Ecto neural progenitor cell (in vitro differentiated cells): ENCODE measurements at regions not wholly inside any gene's neighbourhood (a gene's known extent, or its start where the extent isn't known, plus 50 kb on each side); places are given as distances from the start of the nearest gene placed in this dataset.

ENCODE experiments used
- DNase-seq: peaks from one replicate; pipeline ENCODE4 v3.0.0-alpha.2; 2018; ENCODE audit warnings: low spot score

- no peak for DNase-seq
Observed at GRCh38 chr11:134797411-134798089, 385.5 kb upstream of the B3GAT1 start.

DNA sequence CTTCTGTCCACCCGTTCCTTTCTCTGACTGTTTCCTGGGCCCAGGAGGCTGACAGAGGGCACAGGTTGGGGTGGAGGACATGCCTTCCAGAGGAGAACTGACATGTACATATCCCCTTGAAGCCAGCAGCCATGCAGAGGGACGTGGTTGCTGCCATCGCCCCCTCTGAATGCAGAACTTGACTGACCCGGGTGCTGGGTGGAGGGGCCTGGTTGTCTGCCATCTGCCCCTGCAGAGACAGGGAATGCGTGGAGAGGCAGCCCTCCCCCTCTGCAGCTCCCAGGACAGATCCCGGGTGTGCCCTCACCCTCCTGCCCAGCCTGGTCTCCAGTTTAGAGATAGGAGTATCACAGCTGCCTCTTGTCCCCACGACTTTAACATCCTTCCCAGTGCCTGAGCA is 383.0 kb upstream of the B3GAT1 start:
- no peak for DNase-seq

DNA sequence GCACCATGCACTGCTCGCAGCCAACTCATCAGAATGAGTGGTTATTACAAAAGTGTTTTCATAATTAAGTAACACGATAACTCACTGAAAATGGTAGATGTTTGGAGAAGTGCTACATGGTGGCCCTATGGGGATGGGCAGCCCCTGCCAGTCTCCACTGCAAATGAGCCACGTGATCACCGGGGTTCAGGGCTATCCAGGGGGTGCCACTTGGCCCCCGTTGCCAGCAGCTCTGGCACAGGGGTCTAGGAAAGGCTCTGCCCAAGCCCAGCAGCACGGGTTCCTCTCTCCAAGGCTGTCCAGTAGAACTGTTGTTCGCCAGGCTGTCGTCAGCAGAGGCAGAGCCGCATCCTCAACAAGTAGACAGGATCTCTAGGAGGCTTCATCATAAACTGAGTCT is 382.1 kb upstream of the B3GAT1 start:
- DNase-seq: no peak

DNA sequence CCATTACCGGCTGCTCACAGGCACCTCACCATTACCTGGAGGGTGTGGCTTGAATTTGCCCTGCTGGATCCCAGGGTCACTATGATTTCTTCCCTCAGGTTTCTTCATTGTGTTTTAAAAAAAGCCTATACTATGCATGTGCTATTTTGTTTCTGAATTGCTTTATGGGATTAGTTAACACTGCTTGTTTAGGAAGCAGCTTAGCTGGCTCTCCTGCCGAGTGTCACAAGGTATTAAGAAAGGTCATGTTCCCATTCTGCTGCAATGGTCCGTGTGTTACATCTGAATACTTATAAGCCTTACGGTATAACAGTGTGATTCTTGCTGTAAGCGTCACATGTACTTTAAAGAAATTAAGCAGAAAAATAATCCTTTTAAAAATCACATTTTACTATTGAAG is 380.6 kb upstream of the B3GAT1 start:
- no peak for DNase-seq

GRCh38 chr11:134792044-134792443 is 380.0 kb upstream of the B3GAT1 start:
- no peak for DNase-seq

DNA sequence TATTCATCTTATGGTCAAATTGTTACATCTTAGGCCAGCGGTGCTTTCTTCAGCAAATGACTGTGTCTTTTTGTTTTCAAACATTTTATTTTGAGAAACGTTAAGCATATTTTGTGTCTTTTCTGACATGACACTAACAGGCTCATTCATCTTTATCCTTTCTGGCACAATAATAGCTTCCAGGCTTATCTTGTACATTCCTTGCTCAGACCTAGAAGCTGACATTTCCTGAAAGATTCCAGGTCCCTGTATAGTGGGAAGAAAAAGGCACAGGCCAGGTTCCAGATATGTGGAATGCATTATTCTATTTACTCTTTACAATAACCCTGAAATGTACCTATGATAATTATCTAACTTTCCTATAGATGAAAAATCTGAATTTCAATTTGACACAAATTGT is 379.1 kb upstream of the B3GAT1 start:
- no peak for DNase-seq

DNA sequence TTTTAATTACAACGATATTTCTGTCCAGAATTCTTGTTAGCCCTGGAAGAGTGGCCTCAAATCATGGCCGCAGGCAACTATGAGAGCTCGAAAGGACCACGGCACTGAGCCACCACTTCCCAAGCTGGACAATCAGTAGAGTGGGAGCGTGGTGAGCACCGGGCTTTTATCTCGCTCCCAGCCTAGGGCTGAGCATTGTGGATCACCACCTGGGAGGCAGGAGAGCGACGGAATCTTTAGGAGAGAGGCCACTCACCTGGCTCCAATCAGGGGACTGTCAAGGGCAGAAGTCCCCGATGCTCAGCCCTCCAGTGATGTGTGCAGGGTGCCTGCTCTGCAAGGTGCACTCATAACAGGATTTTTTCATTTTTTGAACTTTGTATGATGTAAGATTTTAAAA is 377.1 kb upstream of the B3GAT1 start:
- DNase-seq: no peak

- DNase-seq: no peak
Observed at GRCh38 chr11:134786636-134787035, 374.6 kb upstream of the B3GAT1 start.

DNA sequence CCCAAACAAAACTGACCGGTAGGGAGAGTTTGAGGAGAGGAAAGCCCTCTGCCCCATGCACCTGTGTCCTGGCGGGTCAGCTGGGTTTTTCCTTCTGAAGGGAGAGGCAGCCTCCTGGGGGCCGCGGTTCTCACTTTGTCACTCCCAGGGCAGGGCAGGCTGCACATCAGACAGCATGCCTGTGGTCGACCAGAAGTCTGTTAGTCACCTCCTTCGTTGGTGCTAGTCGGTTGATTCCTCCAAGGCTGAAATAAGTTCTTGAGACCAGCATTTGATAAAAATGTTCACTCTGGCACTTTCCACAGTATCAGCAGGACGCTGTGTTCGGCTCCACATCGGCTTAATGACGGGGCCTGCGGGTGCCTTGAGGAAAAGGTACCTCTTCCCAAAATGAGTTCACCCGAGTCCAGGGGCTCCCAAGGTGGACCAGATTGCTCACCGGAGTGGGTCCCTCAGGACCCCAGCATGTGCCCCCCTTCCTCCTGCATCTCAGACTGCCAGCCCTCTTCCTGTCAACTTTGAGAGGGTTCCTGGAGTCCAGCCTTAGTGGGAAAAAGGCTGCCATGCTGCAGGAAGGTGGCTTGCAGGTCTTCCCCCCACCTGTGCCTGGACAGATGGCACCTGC is 373.7 kb upstream of the B3GAT1 start:
- no peak for DNase-seq

DNA sequence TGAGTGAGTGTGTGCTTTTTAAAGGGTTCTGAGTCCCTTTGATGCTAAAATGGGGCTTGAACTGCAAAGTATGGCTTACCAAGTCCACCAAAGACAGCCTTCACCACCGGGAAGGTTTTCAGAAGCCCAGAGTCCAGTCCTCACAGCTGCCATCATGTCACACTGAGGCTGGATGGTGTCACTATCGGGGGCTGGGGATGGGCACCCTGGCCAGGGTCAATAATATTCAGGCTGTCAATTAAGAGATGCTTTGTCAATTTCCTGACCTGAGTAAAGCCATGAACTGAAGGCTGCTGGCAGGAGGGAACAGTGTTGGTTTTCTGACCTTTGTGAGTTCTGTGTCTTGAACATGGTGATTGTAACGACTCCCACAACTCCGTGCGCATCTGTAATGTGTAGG is 373.0 kb upstream of the B3GAT1 start:
- no peak for DNase-seq

- no peak for DNase-seq
Observed at GRCh38 chr11:134784568-134784967, 372.5 kb upstream of the B3GAT1 start.

DNA sequence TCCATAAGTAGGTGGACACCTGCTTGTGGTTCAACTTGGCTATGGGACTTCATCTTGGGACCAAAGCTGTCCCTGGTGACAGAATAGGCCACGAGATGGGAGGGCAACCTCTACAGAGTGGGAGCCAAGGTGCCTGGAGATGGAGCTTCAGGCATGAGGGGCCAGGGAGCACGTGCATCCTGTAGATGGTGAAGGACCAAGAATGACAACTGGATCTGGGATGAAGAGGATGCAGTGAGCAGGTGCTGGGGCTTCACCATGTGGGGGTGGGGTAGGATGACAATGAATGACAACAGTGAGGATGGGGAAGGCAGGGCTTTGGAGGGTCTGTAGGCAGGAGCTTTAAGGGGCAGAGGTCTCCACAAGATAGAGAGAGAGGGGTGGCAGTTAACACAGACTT is 372.0 kb upstream of the B3GAT1 start:
- no peak for DNase-seq

- no peak for DNase-seq
Observed at GRCh38 chr11:134783234-134783633, 371.2 kb upstream of the B3GAT1 start.

GRCh38 chr11:134781380-134781866 is 369.4 kb upstream of the B3GAT1 start:
- DNase-seq: no peak

DNA sequence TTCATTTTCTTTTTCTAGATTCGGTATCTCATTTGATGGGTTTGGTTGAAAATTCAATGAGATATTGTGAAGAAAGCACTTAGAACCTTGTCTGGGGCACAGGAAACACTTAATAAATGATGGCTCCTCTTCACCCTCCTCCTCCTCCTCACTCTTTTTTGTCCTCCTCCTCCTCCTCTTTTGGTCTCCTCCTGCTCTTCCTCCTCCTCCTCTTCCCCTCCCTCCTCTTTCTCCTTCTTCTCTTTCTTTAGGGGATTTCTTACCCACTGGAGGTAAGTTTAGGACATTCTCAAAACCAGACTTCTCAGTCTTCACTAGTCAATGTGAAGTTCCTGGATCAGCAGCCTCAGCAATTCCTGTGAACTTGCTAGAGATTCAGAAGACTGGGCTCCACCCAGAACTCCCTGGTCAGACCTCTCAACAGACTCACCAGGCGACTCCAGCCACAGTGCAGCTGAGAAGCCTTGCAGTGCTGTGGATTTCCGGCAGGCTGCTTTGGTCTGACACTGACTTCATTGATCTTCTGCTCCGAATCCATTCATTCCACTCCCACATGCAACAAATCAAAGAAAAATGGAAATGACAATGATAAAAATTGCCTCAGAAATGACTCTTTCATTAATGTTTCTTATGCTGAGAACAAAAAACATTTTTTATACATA is 368.6 kb upstream of the B3GAT1 start:
- DNase-seq: no peak

- DNase-seq: no peak
Observed at GRCh38 chr11:134779179-134779578, 367.1 kb upstream of the B3GAT1 start.

DNA sequence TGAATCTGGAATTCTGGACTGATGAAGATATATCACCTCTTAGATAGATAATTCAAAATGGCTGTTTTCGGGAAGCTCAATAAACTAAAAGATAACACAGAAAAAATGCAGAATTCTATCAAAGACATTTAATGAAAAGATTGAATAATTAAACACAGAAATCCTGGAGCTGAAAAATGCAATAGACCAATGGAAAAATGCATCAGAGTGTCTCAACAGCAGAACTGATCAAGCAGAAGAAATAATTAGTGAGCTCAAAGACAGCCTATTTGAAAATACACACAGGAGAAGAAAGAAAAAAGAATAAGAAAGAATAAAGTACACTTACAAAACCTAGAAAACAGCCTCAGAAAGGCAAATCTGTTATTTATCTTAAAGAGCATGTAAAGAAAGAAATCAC is 356.4 kb upstream of the B3GAT1 start:
- DNase-seq: no peak

GRCh38 chr11:134765565-134765964 is 353.5 kb upstream of the B3GAT1 start:
- DNase-seq: peak; percentile 25

DNA sequence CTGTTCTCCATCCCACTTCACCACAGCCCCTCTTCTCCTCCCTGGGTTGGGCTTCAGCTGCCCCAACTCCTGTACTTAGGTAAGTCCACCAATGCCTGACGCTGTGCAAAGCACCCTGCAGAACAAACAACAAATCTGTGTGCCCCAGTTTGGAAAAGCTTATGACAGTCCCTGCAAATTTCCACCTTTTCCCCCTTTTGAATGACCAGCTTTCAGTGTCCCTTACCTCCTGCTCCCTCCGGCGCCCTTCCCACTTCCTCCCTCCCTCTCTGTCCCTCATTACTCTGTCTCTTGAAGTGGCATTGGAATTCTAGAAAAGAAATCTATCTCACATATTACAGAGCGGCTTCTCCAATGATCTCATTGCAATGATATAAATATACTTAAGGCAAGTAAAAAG is 352.9 kb upstream of the B3GAT1 start:
- peak; percentile 16 for DNase-seq

GRCh38 chr11:134764367-134764766 is 352.3 kb upstream of the B3GAT1 start:
- peak; percentile 29 for DNase-seq

DNA sequence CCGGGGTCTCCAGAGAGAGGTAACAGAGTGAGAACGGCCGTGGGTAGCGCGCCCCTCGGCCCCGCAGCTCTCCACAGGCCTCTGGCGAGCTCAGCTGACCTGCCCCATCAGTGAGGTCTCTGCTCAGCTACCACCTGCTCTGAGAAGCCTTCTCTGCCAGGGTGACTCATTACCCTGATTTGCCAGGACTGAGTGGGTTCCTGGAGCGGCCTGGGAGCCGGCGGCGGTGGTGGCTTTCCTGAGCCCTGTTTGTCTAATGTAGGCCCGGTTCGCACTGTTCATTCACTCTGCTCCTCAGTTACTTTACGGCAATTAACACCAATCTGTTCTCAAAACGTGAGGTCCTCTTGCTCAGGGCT is 351.0 kb upstream of the B3GAT1 start:
- no peak for DNase-seq

- peak; percentile 37 for DNase-seq
Observed at GRCh38 chr11:134762248-134763029, 350.4 kb upstream of the B3GAT1 start.

DNA sequence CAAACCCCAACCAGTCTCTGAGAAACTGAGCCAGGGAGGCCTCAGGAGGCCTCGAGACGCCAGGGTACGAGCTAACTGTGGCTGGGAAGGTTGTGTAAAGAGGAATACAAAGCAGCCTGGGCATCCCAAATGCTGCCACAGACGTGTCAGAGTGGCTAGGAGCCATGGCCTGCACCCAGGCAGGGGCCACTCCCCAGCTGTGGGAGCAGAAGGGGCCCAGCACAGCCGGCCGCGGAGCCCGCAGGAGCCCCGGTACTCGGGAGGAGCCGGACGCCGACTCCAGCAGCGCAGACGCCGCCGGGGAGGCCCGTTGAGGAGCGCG is 349.8 kb upstream of the B3GAT1 start:
- peak; percentile 38 for DNase-seq
